ENCODE measurements at regions not wholly inside any gene's neighbourhood (a gene's known extent, or its start where the extent isn't known, plus 50 kb on each side); places are given as distances from the start of the nearest gene placed in this dataset.
"Not testable (repeated sequence)": the region's sequence is repeated elsewhere in the genome, so short reads cannot be mapped to it uniquely, and the experiment has no call there.

DNA sequence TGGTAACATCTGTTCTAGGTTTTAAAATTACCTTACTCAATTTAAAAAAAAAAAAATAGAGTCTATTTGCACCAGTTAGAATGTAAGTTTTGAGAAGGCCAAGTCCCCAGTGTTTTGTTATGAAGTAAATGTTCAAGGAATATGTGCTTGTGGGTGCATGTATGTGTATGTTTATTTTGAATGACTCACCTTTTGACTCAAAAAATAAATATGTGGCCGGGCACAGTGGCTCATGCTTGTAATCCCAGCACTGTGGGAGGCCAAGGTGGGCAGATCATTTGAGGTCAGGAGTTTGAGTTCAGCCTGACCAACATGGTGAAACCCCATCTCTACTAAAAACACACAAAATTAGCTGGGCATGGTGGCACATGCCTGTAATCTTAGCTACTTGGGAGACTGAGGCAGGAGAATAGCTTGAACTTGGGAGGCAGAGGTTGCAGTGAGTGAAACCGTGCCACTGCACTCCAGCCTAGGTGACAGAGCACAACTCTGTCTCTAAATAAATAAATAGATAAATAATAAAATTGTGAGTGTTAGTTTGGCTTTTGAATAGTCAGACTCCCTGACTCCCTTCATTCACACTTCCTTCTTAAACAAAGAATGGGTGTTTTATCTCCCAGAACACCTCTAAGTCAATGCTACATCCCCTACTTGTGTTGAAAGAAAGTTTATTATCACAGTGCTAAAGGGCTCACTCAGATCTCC lies 511.3 kb upstream of the PCDH7 start:
- TF ChIP-seq, protein P1, sequence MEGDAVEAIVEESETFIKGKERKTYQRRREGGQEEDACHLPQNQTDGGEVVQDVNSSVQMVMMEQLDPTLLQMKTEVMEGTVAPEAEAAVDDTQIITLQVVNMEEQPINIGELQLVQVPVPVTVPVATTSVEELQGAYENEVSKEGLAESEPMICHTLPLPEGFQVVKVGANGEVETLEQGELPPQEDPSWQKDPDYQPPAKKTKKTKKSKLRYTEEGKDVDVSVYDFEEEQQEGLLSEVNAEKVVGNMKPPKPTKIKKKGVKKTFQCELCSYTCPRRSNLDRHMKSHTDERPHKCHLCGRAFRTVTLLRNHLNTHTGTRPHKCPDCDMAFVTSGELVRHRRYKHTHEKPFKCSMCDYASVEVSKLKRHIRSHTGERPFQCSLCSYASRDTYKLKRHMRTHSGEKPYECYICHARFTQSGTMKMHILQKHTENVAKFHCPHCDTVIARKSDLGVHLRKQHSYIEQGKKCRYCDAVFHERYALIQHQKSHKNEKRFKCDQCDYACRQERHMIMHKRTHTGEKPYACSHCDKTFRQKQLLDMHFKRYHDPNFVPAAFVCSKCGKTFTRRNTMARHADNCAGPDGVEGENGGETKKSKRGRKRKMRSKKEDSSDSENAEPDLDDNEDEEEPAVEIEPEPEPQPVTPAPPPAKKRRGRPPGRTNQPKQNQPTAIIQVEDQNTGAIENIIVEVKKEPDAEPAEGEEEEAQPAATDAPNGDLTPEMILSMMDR (conservative IDR thresholded peaks at IDR 0.05), result no peak
- no peak overlapping the region for H3K27ac ChIP-seq

DNA sequence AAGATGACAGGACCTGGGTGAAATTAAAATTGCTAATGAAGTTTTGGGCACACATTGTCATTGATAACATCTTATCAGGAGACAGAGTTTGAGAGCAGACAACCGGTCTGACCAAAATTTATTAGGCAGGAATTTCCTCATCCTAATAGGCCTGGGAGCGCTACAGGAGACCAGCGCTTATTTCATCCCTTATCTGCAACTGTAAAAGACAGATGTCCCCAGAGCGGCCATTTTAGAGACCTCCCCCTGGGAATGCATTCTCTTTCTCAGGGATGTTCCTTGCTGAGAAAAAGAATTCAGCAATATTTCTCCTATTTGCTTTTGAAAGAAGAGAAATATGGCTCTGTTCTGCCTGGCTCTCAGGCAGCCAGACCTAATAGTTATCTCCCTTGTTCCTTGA lies 504.2 kb upstream of the PCDH7 start:
- not testable (repeated sequence) for H3K27ac ChIP-seq

DNA sequence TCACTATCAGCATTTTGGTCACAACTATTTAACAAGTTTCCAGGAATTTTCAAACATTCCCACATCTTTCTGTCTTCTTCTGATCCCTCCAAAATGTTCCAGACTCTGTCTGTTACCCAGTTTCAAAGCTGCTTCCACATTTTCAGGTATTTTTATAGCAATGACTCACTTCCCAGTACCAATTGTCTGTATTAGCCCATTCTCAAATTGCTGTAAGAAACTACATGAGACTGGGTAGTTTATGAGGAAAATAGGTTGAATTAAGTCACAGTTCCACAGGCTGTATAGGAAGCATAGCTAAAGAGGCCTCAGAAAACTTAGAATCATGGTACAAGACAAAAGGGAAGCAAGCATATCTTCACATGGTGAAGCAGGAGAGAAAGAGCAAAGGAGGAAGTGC lies 475.0 kb upstream of the PCDH7 start:
- H3K27ac ChIP-seq, result no peak overlapping the region
- TF ChIP-seq, protein P1 (conservative IDR thresholded peaks at IDR 0.05), result no peak

DNA sequence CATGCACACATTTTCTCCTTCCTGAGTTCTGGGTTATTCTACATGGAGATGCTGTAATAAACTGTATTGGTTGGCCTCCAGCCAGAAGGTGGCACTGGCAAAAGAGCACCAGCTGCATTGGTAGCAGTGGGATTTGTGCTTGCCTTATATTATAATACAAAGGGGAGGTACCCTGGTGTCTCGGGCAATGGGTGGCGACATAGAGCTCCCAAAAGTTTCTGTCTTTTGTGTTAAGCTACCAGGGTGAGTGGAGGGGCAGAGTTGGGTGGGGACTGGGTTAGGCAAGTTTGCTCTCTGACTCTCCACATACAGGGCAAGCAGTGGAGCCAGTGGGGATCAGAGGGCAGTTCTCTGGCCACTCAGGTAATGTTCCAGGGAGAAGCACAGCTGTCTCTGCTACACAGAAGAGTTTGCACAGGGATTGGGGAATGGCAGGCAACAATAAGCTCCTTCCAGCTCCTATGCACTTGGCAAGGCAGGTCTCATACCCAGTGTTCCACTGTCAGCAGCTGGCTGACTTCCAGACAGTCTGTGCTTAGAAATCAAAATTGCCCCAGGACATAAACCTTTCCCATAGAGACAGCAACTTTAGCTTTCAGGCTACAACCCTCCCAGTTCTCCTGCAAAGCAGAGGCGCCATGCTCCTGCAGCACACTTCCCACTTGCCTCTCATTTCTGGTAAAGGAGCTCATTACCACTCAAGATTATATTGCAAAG lies 463.9 kb upstream of the PCDH7 start:
- TF ChIP-seq, protein P1 (conservative IDR thresholded peaks at IDR 0.05), result no peak
- H3K27ac ChIP-seq, result no peak overlapping the region

DNA sequence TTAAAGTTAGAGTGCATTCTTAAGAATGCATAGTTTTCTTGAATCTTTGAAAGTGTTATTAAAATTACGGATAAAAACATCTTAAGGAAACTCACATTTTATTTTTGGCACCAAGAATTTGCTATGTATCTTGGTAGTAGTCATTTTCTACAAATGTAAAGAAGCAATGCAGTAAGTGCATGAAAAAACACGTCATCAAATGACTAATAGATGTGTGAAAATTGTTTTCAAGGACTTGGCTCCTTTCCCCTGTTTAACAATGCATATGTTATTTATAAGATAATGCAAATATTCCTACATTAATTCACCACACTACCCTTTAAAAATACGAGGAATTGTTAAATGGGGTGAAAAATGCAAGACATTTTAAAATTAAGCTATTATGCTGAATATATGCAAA lies 461.2 kb upstream of the PCDH7 start:
- no peak overlapping the region for H3K27ac ChIP-seq
- TF ChIP-seq, protein P1 (conservative IDR thresholded peaks at IDR 0.05), result no peak

DNA sequence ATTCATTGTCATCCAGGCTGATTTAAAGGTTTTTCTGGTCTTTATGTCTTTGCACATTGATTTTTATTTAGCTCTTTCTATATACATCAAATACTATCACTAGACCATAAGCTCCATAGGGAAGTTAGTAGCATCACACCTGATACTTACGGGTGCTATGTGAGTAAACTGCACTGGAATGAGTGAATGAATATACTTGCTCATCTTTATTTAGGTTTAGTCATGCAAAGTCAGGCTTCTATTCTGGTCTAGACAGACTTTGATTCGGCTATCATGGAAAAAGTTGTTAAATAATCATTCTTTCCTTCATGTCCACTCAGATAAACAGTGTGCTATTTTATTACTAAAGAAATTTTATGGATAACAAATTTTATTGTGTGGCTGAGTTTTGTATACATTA lies 457.8 kb upstream of the PCDH7 start:
- TF ChIP-seq, protein P1 (conservative IDR thresholded peaks at IDR 0.05), result no peak
- H3K27ac ChIP-seq, result no peak overlapping the region

DNA sequence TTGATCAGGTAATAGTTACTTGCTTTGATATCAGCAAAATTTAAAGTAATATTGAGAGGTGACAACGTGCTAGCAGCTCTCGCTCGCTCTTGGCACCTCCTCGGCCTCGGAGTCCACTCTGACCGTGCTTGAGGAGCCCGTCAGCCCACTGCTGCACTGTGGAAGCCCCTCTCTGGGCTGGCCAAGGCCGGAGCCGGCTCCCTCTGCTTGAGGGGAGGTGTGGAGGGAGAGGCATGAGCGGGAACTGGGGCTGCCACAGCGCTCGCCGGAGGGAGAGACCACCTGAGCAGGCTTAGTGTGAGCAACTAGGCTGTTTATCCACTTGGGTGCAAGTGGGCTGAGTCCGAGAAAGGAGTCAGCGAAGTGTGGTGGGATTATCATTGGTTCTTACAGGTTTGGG lies 455.7 kb upstream of the PCDH7 start:
- no peak overlapping the region for H3K27ac ChIP-seq
- TF ChIP-seq, protein P1 (conservative IDR thresholded peaks at IDR 0.05), result no peak

DNA sequence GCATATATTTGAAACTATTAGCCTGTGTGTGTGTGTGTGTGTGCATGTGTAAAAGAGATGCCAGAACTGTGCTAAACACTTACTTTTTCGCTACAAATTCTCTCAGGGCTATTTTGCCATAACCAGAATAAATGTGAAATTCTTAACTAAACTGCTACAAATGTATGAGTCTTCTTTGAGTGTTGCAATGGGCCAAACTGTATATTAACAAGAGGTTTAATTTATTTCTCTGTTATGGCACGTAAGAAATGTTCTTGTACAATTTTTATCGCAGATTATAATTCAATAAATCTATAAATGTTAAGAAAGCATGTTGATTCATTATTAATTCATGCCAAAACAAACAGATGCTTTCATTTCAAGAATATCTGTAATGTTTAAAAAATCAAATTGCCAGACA lies 454.5 kb upstream of the PCDH7 start:
- no peak overlapping the region for H3K27ac ChIP-seq
- TF ChIP-seq, protein P1 (conservative IDR thresholded peaks at IDR 0.05), result no peak

Measured in VCaP (cell line).